Stimulated activated CD4-positive, alpha-beta T cell treated with anti-CD3 and anti-CD28 coated beads, Interleukin-12 subunit alpha, Interleukin-12 subunit beta, amount 100 ng/mL, for 48 hours (primary cell): ENCODE measurements at regions not wholly inside any gene's neighbourhood (a gene's known extent, or its start where the extent isn't known, plus 50 kb on each side); places are given as distances from the start of the nearest gene placed in this dataset.
"Not testable (repeated sequence)": the region's sequence is repeated elsewhere in the genome, so short reads cannot be mapped to it uniquely, and the experiment has no call there.

Experiments
- DNase-seq, 3 donors: peaks; one replicate each; pipeline ENCODE4 v3.0.0-alpha.2; 2020; ENCODE audit warnings: low read depth in 2 of 3, low spot score in 1 of 3

- no peak for DNase-seq
Observed at GRCh38 chr20:4635781-4636180, 50.5 kb upstream of the PRNP start.

- DNase-seq, result no peak
Observed at GRCh38 chr20:4635342-4635741, 50.9 kb upstream of the PRNP start.

- DNase-seq, result no peak
Observed at GRCh38 chr20:4633780-4634179, 52.5 kb upstream of the PRNP start.

- DNase-seq, result no peak
Observed at GRCh38 chr20:4633379-4633778, 52.9 kb upstream of the PRNP start.

GRCh38 chr20:4632876-4633275, 53.4 kb upstream of the PRNP start:
- no peak for DNase-seq

- DNase-seq, result no peak
Observed at GRCh38 chr20:4626228-4626627, 60.0 kb upstream of the PRNP start.

- DNase-seq, result no peak
Observed at GRCh38 chr20:4625687-4626086, 60.6 kb upstream of the PRNP start.

- not testable (repeated sequence) for DNase-seq
Observed at GRCh38 chr20:4624675-4625336, 61.5 kb upstream of the PRNP start.

- not testable (repeated sequence) for DNase-seq
Observed at GRCh38 chr20:4619144-4619543, 67.1 kb upstream of the PRNP start.

- no peak for DNase-seq
Observed at GRCh38 chr20:4617484-4617883, 68.8 kb upstream of the PRNP start.

- no peak for DNase-seq
Observed at GRCh38 chr20:4617019-4617418, 69.2 kb upstream of the PRNP start.

- DNase-seq, result peak; percentile 31 to 69 (median 56)
Observed at GRCh38 chr20:4613718-4614620, 72.3 kb upstream of the PRNP start.

- DNase-seq, result no peak
Observed at GRCh38 chr20:4613184-4613583, 73.1 kb upstream of the PRNP start.

GRCh38 chr20:4610871-4611270, 75.4 kb upstream of the PRNP start:
- DNase-seq, result no peak

GRCh38 chr20:4609511-4609910, 76.7 kb upstream of the PRNP start:
- no peak for DNase-seq

- no peak for DNase-seq
Observed at GRCh38 chr20:4608861-4609260, 77.4 kb upstream of the PRNP start.

GRCh38 chr20:4607287-4607713, 79.0 kb upstream of the PRNP start:
- DNase-seq, result peak; percentile 26 to 62 (median 28)

- DNase-seq, result no peak
Observed at GRCh38 chr20:4606051-4606450, 80.2 kb upstream of the PRNP start.

- DNase-seq, result no peak
Observed at GRCh38 chr20:4605166-4605565, 81.1 kb upstream of the PRNP start.

GRCh38 chr20:4604580-4604979, 81.7 kb upstream of the PRNP start:
- DNase-seq, result no peak

- no peak for DNase-seq
Observed at GRCh38 chr20:4603724-4604123, 82.5 kb upstream of the PRNP start.

GRCh38 chr20:4602297-4602631, 84.0 kb upstream of the PRNP start:
- no peak for DNase-seq
